ENCODE measurements at regions not wholly inside any gene's neighbourhood (a gene's known extent, or its start where the extent isn't known, plus 50 kb on each side); places are given as distances from the start of the nearest gene placed in this dataset.

GRCh38 chr1:53391982-53392381 lies 64.1 kb upstream of the LRP8 start:
- H3K4me2 ChIP-seq (ENCODE audit: low read depth, low read length), result no peak overlapping the region
- no peak overlapping the region for H2AK9ac ChIP-seq (replicated peaks; ENCODE audit: low read depth, low read length, poor library complexity)
- no peaks in the 10 kb centered on the region for H3K9me3 ChIP-seq (ENCODE audit: control insufficient read depth, insufficient read depth, low read length)
- H3K56ac ChIP-seq (ENCODE audit: extremely low read depth, insufficient read depth, low read length), result no peak overlapping the region
- no peak overlapping the region for H2BK120ac ChIP-seq (ENCODE audit: low read depth, low read length)
- BruUV-seq (replicated peaks), result no TSS peak
- no peak overlapping the region for H2BK5ac ChIP-seq (ENCODE audit: low read depth, low read length, poor library complexity, severe bottlenecking)
- dilution Hi-C loops (cut with HindIII; ENCODE audit: low sequenced_read_pairs, unreplicated experiment), result no loop called here
- no peak overlapping the region for H4K91ac ChIP-seq (ENCODE audit: insufficient read depth, low read depth, low read length)
- H2BK20ac ChIP-seq (ENCODE audit: low read depth, low read length), result no peak overlapping the region
- peak; percentile 15 for DNase-seq
- POLR2A ChIA-PET (ENCODE audit: unreplicated experiment), result interaction anchor here (0.6 kb wide), 1 partner anchor 10 kb away, joined by 5 read pairs; no protein-coding TSS in a partner anchor
- H4K8ac ChIP-seq (ENCODE audit: low read depth in 2 of 2, low read length in 2 of 2), result no peak overlapping the region
- no peak for ATAC-seq (ENCODE audit: low read depth)
- intact Hi-C loops (cut with micrococcal nuclease), result loop anchor here (5.0 kb wide), 2 partner anchors 65 to 80 kb away; partner anchors contain the start of gene LRP8
- H3K36me3 ChIP-seq (ENCODE audit: control insufficient read depth, insufficient read depth, low read length), result no peaks in the 10 kb centered on the region
- no peak overlapping the region for H3K14ac ChIP-seq (replicated peaks; ENCODE audit: low read depth, low read length)
- in situ Hi-C loops (cut with MboI; ENCODE audit: low sequenced_read_pairs), result loop anchor here (5.0 kb wide), 1 partner anchor 115 kb away; no protein-coding TSS in a partner anchor
- CTCF ChIA-PET, result no interaction called here
- H2AK5ac ChIP-seq (ENCODE audit: low read depth, low read length), result no peak overlapping the region
- no peak overlapping the region for H3K27ac ChIP-seq (ENCODE audit: insufficient read depth, low read length)
- H2AFZ ChIP-seq (replicated peaks; ENCODE audit: low read length, poor library complexity), result no peak overlapping the region
- H3K18ac ChIP-seq (ENCODE audit: low read depth, low read length), result no peak overlapping the region
- no peak overlapping the region for H2BK15ac ChIP-seq (ENCODE audit: low read depth, low read length)
- no peaks in the 10 kb centered on the region for H4K20me1 ChIP-seq (ENCODE audit: insufficient read depth, low read length)
- H3K4me1 ChIP-seq (ENCODE audit: control insufficient read depth, insufficient read depth, low read length), result no peaks in the 10 kb centered on the region
- no peaks in the 10 kb centered on the region for H3K9me1 ChIP-seq (ENCODE audit: insufficient read depth, low read length)
- H4K5ac ChIP-seq (ENCODE audit: low read depth, low read length), result no peak overlapping the region
- H3K23ac ChIP-seq (ENCODE audit: low read depth, low read length), result no peak overlapping the region
- H3K9ac ChIP-seq (ENCODE audit: low read depth, low read length), result no peak overlapping the region
- H3K79me1 ChIP-seq (ENCODE audit: low read depth in 1 of 2, low read length in 2 of 2), result no peaks in the 10 kb centered on the region
- no peak overlapping the region for H3K4me3 ChIP-seq (ENCODE audit: insufficient read depth, low read depth, low read length)
- peaks cover 24% of the 10 kb centered on the region for H3K27me3 ChIP-seq (ENCODE audit: control insufficient read depth, insufficient read depth, low read length)
- TF ChIP-seq, protein P1, sequence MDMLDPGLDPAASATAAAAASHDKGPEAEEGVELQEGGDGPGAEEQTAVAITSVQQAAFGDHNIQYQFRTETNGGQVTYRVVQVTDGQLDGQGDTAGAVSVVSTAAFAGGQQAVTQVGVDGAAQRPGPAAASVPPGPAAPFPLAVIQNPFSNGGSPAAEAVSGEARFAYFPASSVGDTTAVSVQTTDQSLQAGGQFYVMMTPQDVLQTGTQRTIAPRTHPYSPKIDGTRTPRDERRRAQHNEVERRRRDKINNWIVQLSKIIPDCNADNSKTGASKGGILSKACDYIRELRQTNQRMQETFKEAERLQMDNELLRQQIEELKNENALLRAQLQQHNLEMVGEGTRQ (IDR thresholded peaks at IDR 0.05; ENCODE audit: low read depth, low read length), result no peak
- no peak for TF ChIP-seq MXI1 (IDR thresholded peaks at IDR 0.05; ENCODE audit: borderline replicate concordance, low read depth, low read length)
- no peak for TF ChIP-seq CHD1 (IDR thresholded peaks at IDR 0.05; ENCODE audit: low read depth, low read length)
- TF ChIP-seq MAFK (IDR thresholded peaks at IDR 0.05; ENCODE audit: low read depth, low read length), result no peak
- TF ChIP-seq POLR2A (IDR thresholded peaks at IDR 0.05; ENCODE audit: low read depth, low read length), result no peak
- TF ChIP-seq CEBPB (IDR thresholded peaks at IDR 0.05; ENCODE audit: low read depth, low read length), result no peak
- no peak for TF ChIP-seq NFE2L2 (IDR thresholded peaks at IDR 0.05; ENCODE audit: low read depth, low read length)
- TF ChIP-seq, protein P2, sequence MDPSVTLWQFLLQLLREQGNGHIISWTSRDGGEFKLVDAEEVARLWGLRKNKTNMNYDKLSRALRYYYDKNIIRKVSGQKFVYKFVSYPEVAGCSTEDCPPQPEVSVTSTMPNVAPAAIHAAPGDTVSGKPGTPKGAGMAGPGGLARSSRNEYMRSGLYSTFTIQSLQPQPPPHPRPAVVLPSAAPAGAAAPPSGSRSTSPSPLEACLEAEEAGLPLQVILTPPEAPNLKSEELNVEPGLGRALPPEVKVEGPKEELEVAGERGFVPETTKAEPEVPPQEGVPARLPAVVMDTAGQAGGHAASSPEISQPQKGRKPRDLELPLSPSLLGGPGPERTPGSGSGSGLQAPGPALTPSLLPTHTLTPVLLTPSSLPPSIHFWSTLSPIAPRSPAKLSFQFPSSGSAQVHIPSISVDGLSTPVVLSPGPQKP (IDR thresholded peaks at IDR 0.05; ENCODE audit: borderline replicate concordance, low read depth, low read length), result no peak
- no peak for TF ChIP-seq SMC3 (IDR thresholded peaks at IDR 0.05; ENCODE audit: low read depth, low read length)
- no peak for TF ChIP-seq BHLHE40 (IDR thresholded peaks at IDR 0.05; ENCODE audit: low read depth, low read length)
- TF ChIP-seq, protein P3, sequence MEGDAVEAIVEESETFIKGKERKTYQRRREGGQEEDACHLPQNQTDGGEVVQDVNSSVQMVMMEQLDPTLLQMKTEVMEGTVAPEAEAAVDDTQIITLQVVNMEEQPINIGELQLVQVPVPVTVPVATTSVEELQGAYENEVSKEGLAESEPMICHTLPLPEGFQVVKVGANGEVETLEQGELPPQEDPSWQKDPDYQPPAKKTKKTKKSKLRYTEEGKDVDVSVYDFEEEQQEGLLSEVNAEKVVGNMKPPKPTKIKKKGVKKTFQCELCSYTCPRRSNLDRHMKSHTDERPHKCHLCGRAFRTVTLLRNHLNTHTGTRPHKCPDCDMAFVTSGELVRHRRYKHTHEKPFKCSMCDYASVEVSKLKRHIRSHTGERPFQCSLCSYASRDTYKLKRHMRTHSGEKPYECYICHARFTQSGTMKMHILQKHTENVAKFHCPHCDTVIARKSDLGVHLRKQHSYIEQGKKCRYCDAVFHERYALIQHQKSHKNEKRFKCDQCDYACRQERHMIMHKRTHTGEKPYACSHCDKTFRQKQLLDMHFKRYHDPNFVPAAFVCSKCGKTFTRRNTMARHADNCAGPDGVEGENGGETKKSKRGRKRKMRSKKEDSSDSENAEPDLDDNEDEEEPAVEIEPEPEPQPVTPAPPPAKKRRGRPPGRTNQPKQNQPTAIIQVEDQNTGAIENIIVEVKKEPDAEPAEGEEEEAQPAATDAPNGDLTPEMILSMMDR (conservative IDR thresholded peaks at IDR 0.05; ENCODE audit: low read depth, low read length), result no peak
- no peak for TF ChIP-seq RAD21 (IDR thresholded peaks at IDR 0.05; ENCODE audit: low read length)
- no peak for TF ChIP-seq FOS (IDR thresholded peaks at IDR 0.05; ENCODE audit: low read depth, low read length)
- TF ChIP-seq MAZ (IDR thresholded peaks at IDR 0.05; ENCODE audit: borderline replicate concordance, low read depth, low read length), result no peak
- TF ChIP-seq RCOR1 (IDR thresholded peaks at IDR 0.05; ENCODE audit: insufficient replicate concordance, low read length), result no peak
- no peak for TF ChIP-seq RFX5 (IDR thresholded peaks at IDR 0.05; ENCODE audit: low read depth, low read length)
- no peak overlapping the region for H3K4ac ChIP-seq (ENCODE audit: low read depth, low read length)

Measured in IMR-90 (cell line).